HEK293 (cell line): ENCODE measurements at regions not wholly inside any gene's neighbourhood (a gene's known extent, or its start where the extent isn't known, plus 50 kb on each side); places are given as distances from the start of the nearest gene placed in this dataset.

Experiments
- CTCF ChIA-PET: fragments of 350-600 bp; formaldehyde crosslinking; extraction: SDS; loops from one replicate; lab custom pipeline; 2021; ENCODE audit warnings: antibody characterized with exemption; lab: Yijun Ruan, JAX
- POLR2A ChIA-PET: fragments of 300-600 bp; formaldehyde crosslinking; extraction: SDS; loops from one replicate; lab custom pipeline; 2020; ENCODE audit warnings: antibody characterized with exemption, inconsistent platforms; lab: Yijun Ruan, JAX
- H3K27ac ChIP-seq: fragments of 200-500 bp; sonication (Bioruptor generic); 2 replicates; pipeline ENCODE4 v1.5.1; 2014; ENCODE audit warnings: low read depth, low read length, control low read depth, inconsistent platforms; ENCODE audit errors: extremely low read depth
- H3K36me3 ChIP-seq, 2 experiments: fragments of 200-500 bp in 1 of 2; sonication (Bioruptor generic) in 1 of 2; 1 replicate in 1 of 2; 2 replicates in 1 of 2; pipeline ENCODE4 v1.5.1; 2014 to 2017; ENCODE audit warnings: inconsistent platforms in 2 of 2, low read length in 2 of 2; ENCODE audit not compliant: control insufficient read depth in 2 of 2, insufficient read depth in 1 of 2
- H3K4me1 ChIP-seq: fragments of 200-500 bp; sonication (Bioruptor generic); 2 replicates; pipeline ENCODE4 v1.5.1; 2014; ENCODE audit warnings: mild to moderate bottlenecking, low read length, inconsistent platforms; ENCODE audit not compliant: control insufficient read depth, insufficient read depth
- H3K4me3 ChIP-seq: 2 replicates; pipeline ENCODE4 v1.5.1; 2011; ENCODE audit warnings: low read depth, mild to moderate bottlenecking, control low read depth, low read length, moderate library complexity
- H3K9me3 ChIP-seq: fragments of 200-500 bp; sonication (Bioruptor generic); 2 replicates; pipeline ENCODE4 v1.5.1; 2014; ENCODE audit warnings: low read depth, low read length, inconsistent platforms; ENCODE audit not compliant: control insufficient read depth, insufficient read depth
- FEZF1 ChIP-seq: fragments of 450-650 bp; formaldehyde crosslinking; IDR thresholded peaks from 2 replicates; pipeline ENCODE4 v1.5.1; 2016; ENCODE audit warnings: missing biosample characterization, missing genetic modification characterization
- IKZF3 ChIP-seq: fragments of 450-650 bp; IDR thresholded peaks from 2 replicates; pipeline ENCODE4 v1.5.0; 2018; ENCODE audit warnings: missing biosample characterization, mild to moderate bottlenecking, missing genetic modification characterization, moderate library complexity
- KLF7 ChIP-seq: fragments of 450-650 bp; formaldehyde crosslinking; IDR thresholded peaks from 2 replicates; pipeline ENCODE4 v1.5.1; 2016; ENCODE audit warnings: missing biosample characterization, missing genetic modification characterization, borderline replicate concordance
- OSR2 ChIP-seq: fragments of 450-650 bp; formaldehyde crosslinking; IDR thresholded peaks from 2 replicates; pipeline ENCODE4 v1.5.1; 2016; ENCODE audit warnings: missing biosample characterization, missing genetic modification characterization
- SP7 ChIP-seq: fragments of 450-650 bp; formaldehyde crosslinking; IDR thresholded peaks from 2 replicates; pipeline ENCODE4 v1.5.1; 2016; ENCODE audit warnings: missing biosample characterization, missing genetic modification characterization
- YY2 ChIP-seq: fragments of 450-650 bp; formaldehyde crosslinking; IDR thresholded peaks from 2 replicates; pipeline ENCODE4 v1.5.1; 2016; ENCODE audit warnings: missing biosample characterization, missing genetic modification characterization
- ZBTB48 ChIP-seq: fragments of 450-650 bp; formaldehyde crosslinking; IDR thresholded peaks from 2 replicates; pipeline ENCODE4 v1.5.1; 2016; ENCODE audit warnings: missing biosample characterization, missing genetic modification characterization
- ZNF112 ChIP-seq: fragments of 450-650 bp; formaldehyde crosslinking; IDR thresholded peaks from 2 replicates; pipeline ENCODE4 v1.5.0; 2017; ENCODE audit warnings: missing biosample characterization, missing genetic modification characterization
- ZNF114 ChIP-seq: fragments of 450-650 bp; formaldehyde crosslinking; IDR thresholded peaks from 2 replicates; pipeline ENCODE4 v1.5.0; 2017; ENCODE audit warnings: missing biosample characterization, missing genetic modification characterization
- ZNF155 ChIP-seq: fragments of 450-650 bp; formaldehyde crosslinking; IDR thresholded peaks from 2 replicates; pipeline ENCODE4 v1.5.1; 2016; ENCODE audit warnings: missing biosample characterization, missing genetic modification characterization
- ZNF169 ChIP-seq: fragments of 450-650 bp; formaldehyde crosslinking; IDR thresholded peaks from 2 replicates; pipeline ENCODE4 v1.5.1; 2016; ENCODE audit warnings: missing biosample characterization, missing genetic modification characterization
- ZNF221 ChIP-seq: fragments of 450-650 bp; formaldehyde crosslinking; IDR thresholded peaks from 2 replicates; pipeline ENCODE4 v1.5.1; 2017; ENCODE audit warnings: missing biosample characterization, missing genetic modification characterization, borderline replicate concordance
- ZNF223 ChIP-seq: fragments of 450-650 bp; formaldehyde crosslinking; IDR thresholded peaks from 2 replicates; pipeline ENCODE4 v1.5.1; 2016; ENCODE audit warnings: missing biosample characterization, missing genetic modification characterization
- ZNF350 ChIP-seq: fragments of 450-650 bp; formaldehyde crosslinking; IDR thresholded peaks from 2 replicates; pipeline ENCODE4 v1.5.0; 2017; ENCODE audit warnings: missing biosample characterization, mild to moderate bottlenecking, missing genetic modification characterization
- ZNF394 ChIP-seq: fragments of 450-650 bp; formaldehyde crosslinking; IDR thresholded peaks from 2 replicates; pipeline ENCODE4 v1.5.1; 2016; ENCODE audit warnings: missing biosample characterization, missing genetic modification characterization, mild to moderate bottlenecking, moderate library complexity, borderline replicate concordance
- ZNF404 ChIP-seq: fragments of 450-650 bp; formaldehyde crosslinking; IDR thresholded peaks from 2 replicates; pipeline ENCODE4 v1.5.1; 2017; ENCODE audit warnings: missing biosample characterization, missing genetic modification characterization
- ZNF514 ChIP-seq: fragments of 450-650 bp; formaldehyde crosslinking; IDR thresholded peaks from 2 replicates; pipeline ENCODE4 v1.5.1; 2016; ENCODE audit warnings: missing biosample characterization, missing genetic modification characterization
- ZNF529 ChIP-seq: fragments of 450-650 bp; formaldehyde crosslinking; IDR thresholded peaks from 2 replicates; pipeline ENCODE4 v1.5.1; 2017; ENCODE audit warnings: missing genetic modification characterization, missing biosample characterization; ENCODE audit not compliant: insufficient replicate concordance
- ZNF548 ChIP-seq: fragments of 450-650 bp; formaldehyde crosslinking; IDR thresholded peaks from 2 replicates; pipeline ENCODE4 v1.5.1; 2016; ENCODE audit warnings: missing biosample characterization, missing genetic modification characterization
- ZNF585B ChIP-seq: fragments of 450-650 bp; formaldehyde crosslinking; IDR thresholded peaks from 2 replicates; pipeline ENCODE4 v1.5.1; 2016; ENCODE audit warnings: missing biosample characterization, missing genetic modification characterization
- ZNF747 ChIP-seq: fragments of 450-650 bp; formaldehyde crosslinking; IDR thresholded peaks from 2 replicates; pipeline ENCODE4 v1.5.1; 2016; ENCODE audit warnings: missing biosample characterization, missing genetic modification characterization
- ZSCAN30 ChIP-seq: fragments of 450-650 bp; IDR thresholded peaks from 2 replicates; pipeline ENCODE4 v1.5.1; 2018; ENCODE audit warnings: missing biosample characterization, mild to moderate bottlenecking, missing genetic modification characterization, moderate library complexity
- TF ChIP-seq, protein P1 (sequence below): fragments of 450-650 bp; formaldehyde crosslinking; IDR thresholded peaks from 2 replicates; pipeline ENCODE4 v1.5.1; 2016; ENCODE audit warnings: missing biosample characterization, missing genetic modification characterization
- TF ChIP-seq, protein P2 (sequence below): fragments of 450-650 bp; formaldehyde crosslinking; IDR thresholded peaks from 2 replicates; pipeline ENCODE4 v1.5.1; 2016; ENCODE audit warnings: missing biosample characterization, missing genetic modification characterization
- TF ChIP-seq, protein P3 (sequence below): fragments of 450-650 bp; formaldehyde crosslinking; IDR thresholded peaks from 2 replicates; pipeline ENCODE4 v1.5.1; 2016; ENCODE audit warnings: missing biosample characterization, missing genetic modification characterization
- TF ChIP-seq, protein P4 (sequence below): fragments of 450-650 bp; IDR thresholded peaks from 2 replicates; pipeline ENCODE4 v1.5.1; 2018; ENCODE audit warnings: missing biosample characterization, missing genetic modification characterization

DNA sequence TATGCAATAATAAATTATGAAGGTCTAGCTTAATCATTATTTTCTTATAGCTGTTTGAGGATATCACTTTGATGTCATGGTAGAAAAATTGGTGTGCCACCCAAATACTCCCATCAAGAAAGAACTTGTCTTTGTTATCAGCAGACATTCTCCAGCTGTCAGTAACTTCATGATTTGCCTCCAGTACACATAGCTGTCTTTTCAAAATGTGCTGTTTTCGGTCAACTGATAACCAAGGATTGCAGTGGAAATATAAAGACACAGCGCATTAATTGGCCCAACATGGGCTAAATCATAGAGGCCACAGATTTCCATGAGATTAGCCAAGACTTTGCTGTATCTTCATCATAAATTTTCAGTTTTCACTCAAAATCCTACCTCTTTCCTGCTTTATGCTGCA, 993.5 kb upstream of the SEMA6A start:
- TF ChIP-seq YY2 (tag by site-specific recombination), result no peak
- TF ChIP-seq, protein P1, sequence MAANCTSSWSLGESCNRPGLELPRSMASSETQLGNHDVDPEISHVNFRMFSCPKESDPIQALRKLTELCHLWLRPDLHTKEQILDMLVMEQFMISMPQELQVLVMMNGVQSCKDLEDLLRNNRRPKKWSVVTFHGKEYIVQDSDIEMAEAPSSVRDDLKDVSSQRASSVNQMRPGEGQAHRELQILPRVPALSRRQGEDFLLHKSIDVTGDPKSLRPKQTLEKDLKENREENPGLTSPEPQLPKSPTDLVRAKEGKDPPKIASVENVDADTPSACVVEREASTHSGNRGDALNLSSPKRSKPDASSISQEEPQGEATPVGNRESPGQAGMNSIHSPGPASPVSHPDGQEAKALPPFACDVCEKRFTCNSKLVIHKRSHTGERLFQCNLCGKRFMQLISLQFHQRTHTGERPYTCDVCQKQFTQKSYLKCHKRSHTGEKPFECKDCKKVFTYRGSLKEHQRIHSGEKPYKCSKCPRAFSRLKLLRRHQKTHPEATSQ, result no peak
- TF ChIP-seq ZSCAN30 (tag by site-specific recombination), result no peak
- TF ChIP-seq IKZF3 (tag by site-specific recombination), result no peak
- no peak for TF ChIP-seq ZNF514 (tag by site-specific recombination)
- no peak for TF ChIP-seq ZNF394 (tag by site-specific recombination)
- TF ChIP-seq ZNF169 (tag by site-specific recombination), result no peak
- TF ChIP-seq, protein P2, sequence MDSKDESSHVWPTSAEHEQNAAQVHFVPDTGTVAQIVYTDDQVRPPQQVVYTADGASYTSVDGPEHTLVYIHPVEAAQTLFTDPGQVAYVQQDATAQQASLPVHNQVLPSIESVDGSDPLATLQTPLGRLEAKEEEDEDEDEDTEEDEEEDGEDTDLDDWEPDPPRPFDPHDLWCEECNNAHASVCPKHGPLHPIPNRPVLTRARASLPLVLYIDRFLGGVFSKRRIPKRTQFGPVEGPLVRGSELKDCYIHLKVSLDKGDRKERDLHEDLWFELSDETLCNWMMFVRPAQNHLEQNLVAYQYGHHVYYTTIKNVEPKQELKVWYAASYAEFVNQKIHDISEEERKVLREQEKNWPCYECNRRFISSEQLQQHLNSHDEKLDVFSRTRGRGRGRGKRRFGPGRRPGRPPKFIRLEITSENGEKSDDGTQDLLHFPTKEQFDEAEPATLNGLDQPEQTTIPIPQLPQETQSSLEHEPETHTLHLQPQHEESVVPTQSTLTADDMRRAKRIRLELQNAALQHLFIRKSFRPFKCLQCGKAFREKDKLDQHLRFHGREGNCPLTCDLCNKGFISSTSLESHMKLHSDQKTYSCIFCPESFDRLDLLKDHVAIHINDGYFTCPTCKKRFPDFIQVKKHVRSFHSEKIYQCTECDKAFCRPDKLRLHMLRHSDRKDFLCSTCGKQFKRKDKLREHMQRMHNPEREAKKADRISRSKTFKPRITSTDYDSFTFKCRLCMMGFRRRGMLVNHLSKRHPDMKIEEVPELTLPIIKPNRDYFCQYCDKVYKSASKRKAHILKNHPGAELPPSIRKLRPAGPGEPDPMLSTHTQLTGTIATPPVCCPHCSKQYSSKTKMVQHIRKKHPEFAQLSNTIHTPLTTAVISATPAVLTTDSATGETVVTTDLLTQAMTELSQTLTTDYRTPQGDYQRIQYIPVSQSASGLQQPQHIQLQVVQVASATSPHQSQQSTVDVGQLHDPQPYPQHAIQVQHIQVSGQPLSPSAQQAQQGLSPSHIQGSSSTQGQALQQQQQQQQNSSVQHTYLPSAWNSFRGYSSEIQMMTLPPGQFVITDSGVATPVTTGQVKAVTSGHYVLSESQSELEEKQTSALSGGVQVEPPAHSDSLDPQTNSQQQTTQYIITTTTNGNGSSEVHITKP, result no peak
- no peak for TF ChIP-seq KLF7
- no peak for TF ChIP-seq ZNF223
- TF ChIP-seq, protein P3, sequence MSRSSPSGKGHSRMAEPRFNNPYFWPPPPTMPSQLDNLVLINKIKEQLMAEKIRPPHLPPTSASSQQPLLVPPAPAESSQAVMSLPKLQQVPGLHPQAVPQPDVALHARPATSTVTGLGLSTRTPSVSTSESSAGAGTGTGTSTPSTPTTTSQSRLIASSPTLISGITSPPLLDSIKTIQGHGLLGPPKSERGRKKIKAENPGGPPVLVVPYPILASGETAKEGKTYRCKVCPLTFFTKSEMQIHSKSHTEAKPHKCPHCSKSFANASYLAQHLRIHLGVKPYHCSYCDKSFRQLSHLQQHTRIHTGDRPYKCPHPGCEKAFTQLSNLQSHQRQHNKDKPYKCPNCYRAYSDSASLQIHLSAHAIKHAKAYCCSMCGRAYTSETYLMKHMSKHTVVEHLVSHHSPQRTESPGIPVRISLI (tag by site-specific recombination), result no peak
- no peak for TF ChIP-seq OSR2 (tag by site-specific recombination)
- no peak for TF ChIP-seq ZBTB48 (tag by site-specific recombination)
- TF ChIP-seq ZNF350, result no peak
- no peak for TF ChIP-seq ZNF585B
- TF ChIP-seq ZNF221, result no peak
- Histone ChIP-seq H3K9me3 (no peaks in the 10 kb centered on the region), H3K27ac (no peak overlapping the region), H3K36me3 (no peaks in the 10 kb centered on the region), H3K4me3 (no peak overlapping the region), H3K4me1 (no peaks in the 10 kb centered on the region)
- CTCF ChIA-PET, result no interaction called here
- POLR2A ChIA-PET, result no interaction called here

DNA sequence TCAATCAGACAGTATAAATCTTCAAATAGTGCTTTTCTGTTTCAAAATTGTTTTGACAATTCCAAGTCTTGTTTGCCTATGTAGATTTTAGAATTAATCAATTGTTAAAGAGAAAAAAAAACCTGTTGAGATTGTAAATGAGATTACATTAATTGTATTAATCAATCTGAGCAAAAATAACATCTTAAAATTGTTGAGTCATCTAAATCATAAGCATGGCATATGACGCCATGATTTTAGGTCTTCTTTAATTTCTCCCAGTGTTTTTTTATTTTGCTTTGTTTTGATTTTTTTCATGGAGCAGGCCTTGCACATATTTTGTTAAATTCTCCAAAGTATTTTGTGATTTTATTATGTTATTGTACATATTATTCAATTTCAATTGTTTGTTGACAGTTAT, 988.0 kb upstream of the SEMA6A start:
- Histone ChIP-seq H3K36me3 (no peaks in the 10 kb centered on the region), H3K4me1 (no peaks in the 10 kb centered on the region), H3K27ac (no peak overlapping the region), H3K4me3 (no peak overlapping the region), H3K9me3 (no peaks in the 10 kb centered on the region)
- TF ChIP-seq ZNF155 (tag by site-specific recombination) (no peak), ZNF747 (tag by site-specific recombination) (no peak), ZNF114 (tag by site-specific recombination) (no peak), ZBTB48 (tag by site-specific recombination) (no peak), SP7 (tag by site-specific recombination) (no peak), ZNF529 (tag by site-specific recombination) (no peak), ZNF112 (tag by site-specific recombination) (no peak), FEZF1 (tag by site-specific recombination) (no peak), ZNF404 (tag by site-specific recombination) (no peak), ZNF548 (no peak)
- TF ChIP-seq, protein P2, result no peak
- TF ChIP-seq, protein P4, sequence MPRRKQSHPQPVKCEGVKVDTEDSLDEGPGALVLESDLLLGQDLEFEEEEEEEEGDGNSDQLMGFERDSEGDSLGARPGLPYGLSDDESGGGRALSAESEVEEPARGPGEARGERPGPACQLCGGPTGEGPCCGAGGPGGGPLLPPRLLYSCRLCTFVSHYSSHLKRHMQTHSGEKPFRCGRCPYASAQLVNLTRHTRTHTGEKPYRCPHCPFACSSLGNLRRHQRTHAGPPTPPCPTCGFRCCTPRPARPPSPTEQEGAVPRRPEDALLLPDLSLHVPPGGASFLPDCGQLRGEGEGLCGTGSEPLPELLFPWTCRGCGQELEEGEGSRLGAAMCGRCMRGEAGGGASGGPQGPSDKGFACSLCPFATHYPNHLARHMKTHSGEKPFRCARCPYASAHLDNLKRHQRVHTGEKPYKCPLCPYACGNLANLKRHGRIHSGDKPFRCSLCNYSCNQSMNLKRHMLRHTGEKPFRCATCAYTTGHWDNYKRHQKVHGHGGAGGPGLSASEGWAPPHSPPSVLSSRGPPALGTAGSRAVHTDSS (tag by site-specific recombination), result no peak
- ChIA-PET POLR2A (no interaction called here), CTCF (no interaction called here)
